Spleen (tissue), 7 donors: ENCODE measurements at regions not wholly inside any gene's neighbourhood (a gene's known extent, or its start where the extent isn't known, plus 50 kb on each side); places are given as distances from the start of the nearest gene placed in this dataset.

Experiments used
- CTCF ChIP-seq, 11 experiments: fragments of 200-600 bp in 7 of 11; fragments of 450-650 bp in 4 of 11; sonication (generic) in 4 of 11; IDR thresholded peaks in 8 of 11; conservative IDR thresholded peaks in 3 of 11; 1 replicate in 7 of 11; 2 replicates in 4 of 11; pipeline versions ENCODE4 v1.4.0 to v1.8.0; 2016 to 2021; ENCODE audit warnings: antibody characterized with exemption in 11 of 11, inconsistent platforms in 4 of 11, mild to moderate bottlenecking in 1 of 11
- POLR2A ChIP-seq, 3 donors: fragments of 450-650 bp; IDR thresholded peaks; one replicate each; pipeline ENCODE4 v1.5.1; 2017; ENCODE audit warnings: antibody characterized with exemption in 3 of 3, mild to moderate bottlenecking in 1 of 3
- POLR2AphosphoS5 ChIP-seq, 3 donors: sonication (generic); formaldehyde crosslinking; IDR thresholded peaks; one replicate each; pipeline ENCODE4 v1.5.1; 2017; ENCODE audit warnings: antibody characterized with exemption in 3 of 3
- donor health status: DM: no; HTN: no; CAD: no; lungs with moderate emphysema.
- donor health status: DM: no; HTN: no; CAD: no.
- donor health status: DM: no; HTN: no; CAD: no.

DNA sequence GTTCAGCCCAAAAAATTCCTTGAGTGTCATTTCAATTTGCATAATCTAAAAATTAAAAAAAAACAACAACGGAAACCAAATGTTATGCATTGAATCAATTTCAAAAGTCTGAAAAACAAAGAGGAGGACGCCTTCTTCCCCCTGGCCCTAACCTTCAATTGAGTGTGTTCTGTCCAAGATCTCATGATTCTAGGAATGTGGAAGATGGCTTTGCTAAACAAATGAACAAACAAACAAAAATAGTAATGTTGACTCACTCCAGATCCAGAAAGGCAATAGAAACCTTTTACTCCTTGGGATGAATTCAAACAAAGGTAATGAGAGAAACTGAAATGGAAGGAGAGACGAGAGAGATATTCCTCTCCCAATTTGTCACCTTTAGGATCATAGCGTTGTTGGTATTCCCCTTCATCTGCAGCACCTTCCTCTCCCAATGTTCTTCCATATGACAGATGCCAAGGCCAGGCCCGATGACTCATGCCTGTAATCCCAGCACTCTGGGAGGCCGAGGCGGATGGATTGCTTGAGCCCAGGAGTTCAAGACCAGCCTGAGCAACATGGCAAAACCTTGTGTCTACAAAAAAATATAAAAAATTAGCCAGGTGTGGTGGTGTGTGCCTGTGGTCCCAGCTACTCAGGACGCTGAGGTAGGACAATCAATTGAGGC is 109.2 kb upstream of the ADGRF1 start:
- TF ChIP-seq CTCF (IDR thresholded peaks at IDR 0.05 in 8 of 11, conservative IDR thresholded peaks at IDR 0.05 in 3 of 11) = no peak
- no peak for TF ChIP-seq POLR2AphosphoS5 (IDR thresholded peaks at IDR 0.05)
- no peak for TF ChIP-seq POLR2A (IDR thresholded peaks at IDR 0.05)
